WERI-Rb-1 (cell line): ENCODE measurements at regions not wholly inside any gene's neighbourhood (a gene's known extent, or its start where the extent isn't known, plus 50 kb on each side); places are given as distances from the start of the nearest gene placed in this dataset.

Source experiments
- DNase-seq: peaks from one replicate; pipeline ENCODE4 v3.0.0-alpha.2; 2020
- H3K27ac ChIP-seq: fragments of 250-450 bp; sonication (Bioruptor Pico); 2 replicates; pipeline ENCODE4 v1.5.1; 2020; ENCODE audit warnings: mild to moderate bottlenecking, moderate library complexity
- H3K27me3 ChIP-seq: fragments of 250-450 bp; sonication (Bioruptor Pico); 2 replicates; pipeline ENCODE4 v1.5.1; 2021; ENCODE audit warnings: mild to moderate bottlenecking, low read depth, moderate library complexity; ENCODE audit not compliant: insufficient read depth, severe bottlenecking
- H3K36me3 ChIP-seq: fragments of 250-450 bp; sonication (Bioruptor Pico); 2 replicates; pipeline ENCODE4 v1.5.1; 2020; ENCODE audit warnings: mild to moderate bottlenecking, moderate library complexity
- H3K4me3 ChIP-seq: 2 replicates; pipeline ENCODE4 v1.5.1; 2011; ENCODE audit warnings: low read depth, mild to moderate bottlenecking, control low read depth, low read length
- H3K9me3 ChIP-seq: fragments of 250-450 bp; sonication (Bioruptor Pico); 2 replicates; pipeline ENCODE4 v1.5.1; 2021; ENCODE audit warnings: mild to moderate bottlenecking, moderate library complexity; ENCODE audit not compliant: severe bottlenecking
- TF ChIP-seq, protein P1 (sequence below): IDR thresholded peaks from 2 replicates; pipeline ENCODE4 v1.5.1; 2011; ENCODE audit warnings: low read depth, mild to moderate bottlenecking, control low read depth, inconsistent platforms, low read length

DNA sequence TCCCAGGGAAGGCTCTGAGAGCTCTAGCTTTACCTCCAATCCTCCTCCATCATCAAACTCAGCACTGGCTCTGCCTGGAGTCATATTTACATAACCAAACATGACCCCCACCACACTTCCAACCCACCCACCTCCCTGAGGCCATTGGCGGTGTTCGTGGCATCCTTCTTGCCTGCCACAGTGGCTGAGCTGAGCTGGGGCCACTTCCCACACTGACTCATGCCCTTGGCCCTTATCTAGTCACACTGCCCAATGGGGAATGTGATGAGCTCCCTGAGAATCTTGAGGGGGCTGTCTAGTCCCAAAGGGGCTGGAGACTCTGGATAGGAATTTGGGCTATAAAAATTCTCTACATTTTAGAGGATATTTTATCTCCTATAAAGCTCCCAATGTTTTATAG, 230.9 kb upstream of the IRF2BP2 start:
- TF ChIP-seq, protein P1, sequence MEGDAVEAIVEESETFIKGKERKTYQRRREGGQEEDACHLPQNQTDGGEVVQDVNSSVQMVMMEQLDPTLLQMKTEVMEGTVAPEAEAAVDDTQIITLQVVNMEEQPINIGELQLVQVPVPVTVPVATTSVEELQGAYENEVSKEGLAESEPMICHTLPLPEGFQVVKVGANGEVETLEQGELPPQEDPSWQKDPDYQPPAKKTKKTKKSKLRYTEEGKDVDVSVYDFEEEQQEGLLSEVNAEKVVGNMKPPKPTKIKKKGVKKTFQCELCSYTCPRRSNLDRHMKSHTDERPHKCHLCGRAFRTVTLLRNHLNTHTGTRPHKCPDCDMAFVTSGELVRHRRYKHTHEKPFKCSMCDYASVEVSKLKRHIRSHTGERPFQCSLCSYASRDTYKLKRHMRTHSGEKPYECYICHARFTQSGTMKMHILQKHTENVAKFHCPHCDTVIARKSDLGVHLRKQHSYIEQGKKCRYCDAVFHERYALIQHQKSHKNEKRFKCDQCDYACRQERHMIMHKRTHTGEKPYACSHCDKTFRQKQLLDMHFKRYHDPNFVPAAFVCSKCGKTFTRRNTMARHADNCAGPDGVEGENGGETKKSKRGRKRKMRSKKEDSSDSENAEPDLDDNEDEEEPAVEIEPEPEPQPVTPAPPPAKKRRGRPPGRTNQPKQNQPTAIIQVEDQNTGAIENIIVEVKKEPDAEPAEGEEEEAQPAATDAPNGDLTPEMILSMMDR, result no peak
- Histone ChIP-seq H3K27me3 (no peaks in the 10 kb centered on the region), H3K9me3 (peaks cover 11% of the 10 kb centered on the region), H3K36me3 (no peaks in the 10 kb centered on the region), H3K27ac (no peak overlapping the region), H3K4me3 (no peak overlapping the region)
- DNase-seq, result no peak

DNA sequence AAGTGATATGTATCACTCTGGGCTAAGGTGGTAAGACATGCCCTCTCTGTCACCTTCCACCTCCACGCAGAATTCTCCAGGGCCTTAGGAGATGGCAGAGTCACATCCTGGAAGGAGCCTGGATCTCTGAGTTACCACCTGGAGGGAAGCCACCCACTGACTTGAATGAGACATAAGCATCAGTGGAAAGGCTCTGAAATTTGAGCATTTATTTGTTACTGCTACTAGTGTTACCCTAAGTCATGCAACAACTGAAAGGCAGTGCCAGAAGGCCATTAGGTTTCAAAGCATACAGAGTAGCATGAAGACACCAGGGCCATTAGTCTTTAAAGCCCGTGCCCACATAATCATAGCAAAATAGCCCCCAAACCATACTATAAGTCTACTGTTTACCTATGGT, 230.3 kb upstream of the IRF2BP2 start:
- Histone ChIP-seq H3K4me3 (no peak overlapping the region), H3K27me3 (no peaks in the 10 kb centered on the region), H3K27ac (no peak overlapping the region), H3K9me3 (peaks cover 11% of the 10 kb centered on the region), H3K36me3 (no peaks in the 10 kb centered on the region)
- TF ChIP-seq, protein P1, result no peak
- DNase-seq, result no peak

DNA sequence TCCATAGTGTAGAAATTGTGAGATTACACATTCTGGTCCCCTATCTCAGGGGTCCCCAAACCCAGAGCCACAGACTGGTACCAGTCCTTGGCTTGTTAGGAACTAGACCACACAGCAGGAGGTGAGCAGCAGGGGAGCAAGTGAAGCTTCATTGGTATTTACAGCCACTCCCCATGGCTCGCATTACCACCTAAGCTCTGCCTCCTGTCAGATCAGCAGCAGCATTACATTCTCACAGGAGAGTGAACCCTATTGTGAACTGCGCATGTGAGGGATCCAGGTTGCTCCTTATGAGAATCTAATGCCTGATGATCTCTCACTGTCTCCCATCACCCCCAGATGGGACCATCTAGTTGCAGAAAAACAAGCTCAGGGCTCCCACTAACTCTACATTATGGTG, 229.7 kb upstream of the IRF2BP2 start:
- no peak overlapping the region for H3K27ac ChIP-seq
- H3K36me3 ChIP-seq, result no peaks in the 10 kb centered on the region
- H3K9me3 ChIP-seq, result peaks cover 11% of the 10 kb centered on the region
- DNase-seq, result no peak
- TF ChIP-seq, protein P1, result no peak
- no peak overlapping the region for H3K4me3 ChIP-seq
- no peaks in the 10 kb centered on the region for H3K27me3 ChIP-seq

DNA sequence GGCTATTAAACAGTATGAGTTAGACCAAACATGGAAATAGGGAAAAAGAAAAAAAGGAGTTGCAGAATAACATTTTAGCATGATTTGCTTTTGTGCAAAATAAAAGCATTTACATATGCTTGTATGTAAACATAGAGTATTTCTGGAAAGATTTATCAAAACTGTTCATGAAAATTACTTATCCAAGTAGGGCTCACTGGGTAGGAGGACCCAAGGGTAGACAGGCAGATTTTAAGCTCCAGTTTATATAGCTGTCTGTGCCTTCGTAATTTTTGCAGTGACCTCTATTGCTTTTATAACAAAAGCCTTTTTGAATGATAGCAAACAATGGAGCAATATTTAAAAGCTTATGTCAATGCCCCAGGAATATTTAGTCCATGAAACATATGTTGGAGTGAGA, 228.8 kb upstream of the IRF2BP2 start:
- TF ChIP-seq, protein P1, result no peak
- no peak overlapping the region for H3K4me3 ChIP-seq
- H3K27me3 ChIP-seq, result no peaks in the 10 kb centered on the region
- H3K36me3 ChIP-seq, result no peaks in the 10 kb centered on the region
- H3K27ac ChIP-seq, result no peak overlapping the region
- DNase-seq, result no peak
- H3K9me3 ChIP-seq, result peaks cover 11% of the 10 kb centered on the region

DNA sequence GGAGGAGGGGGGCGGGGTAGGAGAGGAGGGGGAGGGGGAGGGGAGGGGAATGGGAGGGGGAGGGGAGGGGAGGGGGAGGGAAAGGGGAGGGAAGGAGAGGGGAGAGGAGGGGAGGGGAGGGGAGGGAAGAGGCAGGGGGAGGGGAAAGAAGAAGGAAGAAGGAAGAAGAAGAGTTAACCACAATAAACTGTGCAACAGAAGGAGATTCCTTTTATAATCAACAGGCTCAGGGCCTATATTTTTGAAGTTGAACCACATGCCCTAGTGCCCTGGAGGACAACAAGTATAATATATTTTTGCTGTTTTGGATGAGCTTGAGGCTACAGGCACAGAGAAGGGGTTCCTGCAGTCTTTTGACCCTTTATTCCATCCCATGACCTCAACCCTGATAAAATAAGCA, 228.2 kb upstream of the IRF2BP2 start:
- Histone ChIP-seq H3K27me3 (no peaks in the 10 kb centered on the region), H3K4me3 (no peak overlapping the region), H3K36me3 (no peaks in the 10 kb centered on the region), H3K27ac (no peak overlapping the region), H3K9me3 (peaks cover 11% of the 10 kb centered on the region)
- TF ChIP-seq, protein P1, result no peak
- DNase-seq, result no peak

- Histone ChIP-seq H3K27ac (no peak overlapping the region), H3K36me3 (no peaks in the 10 kb centered on the region), H3K9me3 (peaks cover 11% of the 10 kb centered on the region), H3K4me3 (no peak overlapping the region), H3K27me3 (no peaks in the 10 kb centered on the region)
- DNase-seq, result no peak
- TF ChIP-seq, protein P1, result no peak
Observed at GRCh38 chr1:234837713-234838112, 227.7 kb upstream of the IRF2BP2 start.
